Osteoblast (primary cell): ENCODE measurements at regions not wholly inside any gene's neighbourhood (a gene's known extent, or its start where the extent isn't known, plus 50 kb on each side); places are given as distances from the start of the nearest gene placed in this dataset.

Experiments used
- DNase-seq: peaks from one replicate; pipeline ENCODE4 v3.0.0; 2011; ENCODE audit warnings: low spot score, mixed read lengths; ENCODE audit not compliant: insufficient read length; ENCODE audit errors: missing footprints
- H2AFZ ChIP-seq: 2 replicates; pipeline ENCODE4 v1.6.0; 2011; ENCODE audit warnings: mild to moderate bottlenecking, low read length
- H3K27ac ChIP-seq: 2 replicates; pipeline ENCODE4 v1.5.1; 2011; ENCODE audit warnings: mild to moderate bottlenecking, low read depth, low read length, moderate library complexity
- H3K27me3 ChIP-seq: 2 replicates; pipeline ENCODE4 v1.6.0; 2012; ENCODE audit warnings: mild to moderate bottlenecking, control low read depth, inconsistent platforms, low read length, moderate library complexity; ENCODE audit not compliant: insufficient read depth
- H3K36me3 ChIP-seq: 2 replicates; pipeline ENCODE4 v1.5.1; 2011; ENCODE audit warnings: mild to moderate bottlenecking, low read length, control low read depth, moderate library complexity; ENCODE audit not compliant: insufficient read depth
- H3K4me1 ChIP-seq: 2 replicates; pipeline ENCODE4 v1.5.1; 2011; ENCODE audit warnings: mild to moderate bottlenecking, low read length, control low read depth, moderate library complexity; ENCODE audit not compliant: insufficient read depth
- H3K4me2 ChIP-seq: 2 replicates; pipeline ENCODE4 v1.6.0; 2011; ENCODE audit warnings: mild to moderate bottlenecking, low read length; ENCODE audit not compliant: insufficient read depth
- H3K4me3 ChIP-seq: fragments of 200-600 bp; sonication (generic); 3 replicates; pipeline ENCODE4 v1.5.1; 2012; ENCODE audit warnings: mild to moderate bottlenecking, low read length, inconsistent platforms; ENCODE audit not compliant: insufficient read depth
- H3K79me2 ChIP-seq: 2 replicates; pipeline ENCODE4 v1.6.0; 2012; ENCODE audit warnings: mild to moderate bottlenecking, low read length, control low read depth, inconsistent platforms; ENCODE audit not compliant: insufficient read depth
- H3K9me3 ChIP-seq: 2 replicates; pipeline ENCODE4 v1.5.1; 2011; ENCODE audit warnings: low read depth, low read length, control low read depth
- H4K20me1 ChIP-seq: 2 replicates; pipeline ENCODE4 v1.6.0; 2012; ENCODE audit warnings: mild to moderate bottlenecking, low read length, control low read depth; ENCODE audit not compliant: insufficient read depth
- TF ChIP-seq, protein P1 (sequence below): IDR thresholded peaks from 2 replicates; pipeline ENCODE4 v1.5.1; 2011; ENCODE audit warnings: mild to moderate bottlenecking, low read depth, low read length, moderate library complexity; ENCODE audit errors: extremely low read depth

- Histone ChIP-seq H3K36me3 (no peaks in the 10 kb centered on the region), H3K79me2 (no peaks in the 10 kb centered on the region), H2AFZ (peak overlapping the region; percentile 4), H3K4me3 (no peak overlapping the region), H3K27me3 (no peaks in the 10 kb centered on the region), H3K27ac (peak overlapping the region; percentile 93), H3K9me3 (no peaks in the 10 kb centered on the region), H3K4me1 (peaks cover 53% of the 10 kb centered on the region), H4K20me1 (no peaks in the 10 kb centered on the region), H3K4me2 (no peak overlapping the region)
- DNase-seq = no peak
- TF ChIP-seq, protein P1, sequence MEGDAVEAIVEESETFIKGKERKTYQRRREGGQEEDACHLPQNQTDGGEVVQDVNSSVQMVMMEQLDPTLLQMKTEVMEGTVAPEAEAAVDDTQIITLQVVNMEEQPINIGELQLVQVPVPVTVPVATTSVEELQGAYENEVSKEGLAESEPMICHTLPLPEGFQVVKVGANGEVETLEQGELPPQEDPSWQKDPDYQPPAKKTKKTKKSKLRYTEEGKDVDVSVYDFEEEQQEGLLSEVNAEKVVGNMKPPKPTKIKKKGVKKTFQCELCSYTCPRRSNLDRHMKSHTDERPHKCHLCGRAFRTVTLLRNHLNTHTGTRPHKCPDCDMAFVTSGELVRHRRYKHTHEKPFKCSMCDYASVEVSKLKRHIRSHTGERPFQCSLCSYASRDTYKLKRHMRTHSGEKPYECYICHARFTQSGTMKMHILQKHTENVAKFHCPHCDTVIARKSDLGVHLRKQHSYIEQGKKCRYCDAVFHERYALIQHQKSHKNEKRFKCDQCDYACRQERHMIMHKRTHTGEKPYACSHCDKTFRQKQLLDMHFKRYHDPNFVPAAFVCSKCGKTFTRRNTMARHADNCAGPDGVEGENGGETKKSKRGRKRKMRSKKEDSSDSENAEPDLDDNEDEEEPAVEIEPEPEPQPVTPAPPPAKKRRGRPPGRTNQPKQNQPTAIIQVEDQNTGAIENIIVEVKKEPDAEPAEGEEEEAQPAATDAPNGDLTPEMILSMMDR = no peak
Observed at GRCh38 chr12:65666876-65667275, 157.4 kb upstream of the HMGA2 start.

GRCh38 chr12:65667932-65668331, 156.4 kb upstream of the HMGA2 start:
- TF ChIP-seq, protein P1 = no peak
- Histone ChIP-seq H3K27me3 (no peaks in the 10 kb centered on the region), H3K27ac (peak overlapping the region; percentile 93), H3K4me2 (no peak overlapping the region), H3K79me2 (no peaks in the 10 kb centered on the region), H4K20me1 (no peaks in the 10 kb centered on the region), H3K36me3 (no peaks in the 10 kb centered on the region), H3K4me1 (peaks cover 61% of the 10 kb centered on the region), H3K4me3 (no peak overlapping the region), H3K9me3 (no peaks in the 10 kb centered on the region), H2AFZ (peak overlapping the region; percentile 38)
- no peak for DNase-seq

DNA sequence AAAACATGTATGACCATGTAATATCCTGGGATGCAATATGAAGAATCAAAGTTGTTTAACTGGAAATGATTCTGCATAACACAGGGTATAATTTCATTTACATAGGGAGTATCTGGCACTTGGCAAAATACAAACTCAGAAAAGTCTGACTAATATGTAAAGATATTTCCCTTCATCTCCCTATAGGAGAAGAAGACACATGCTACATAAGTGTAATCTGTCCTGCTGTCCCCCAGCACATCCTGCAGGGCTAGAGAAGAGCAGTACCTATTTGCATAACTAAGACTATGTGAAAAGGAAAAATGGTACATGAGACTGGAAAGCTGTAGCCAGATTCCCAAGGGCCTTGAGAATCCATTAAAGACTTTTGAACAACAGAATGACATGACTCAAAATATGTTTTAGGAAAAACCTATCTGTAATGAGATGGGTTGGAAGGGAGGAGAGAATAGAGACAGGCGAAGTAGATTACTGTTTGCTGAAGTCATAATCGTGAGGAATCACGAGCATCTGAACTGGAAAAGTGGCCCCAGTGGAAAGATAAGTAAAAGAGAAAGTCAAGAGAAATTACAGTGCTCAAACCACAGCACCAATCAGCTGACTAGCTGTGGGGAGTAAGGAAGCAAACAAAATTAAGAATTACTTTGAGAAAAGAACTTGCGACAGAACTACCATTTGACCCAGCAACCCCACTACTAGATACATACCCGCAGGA, 155.1 kb upstream of the HMGA2 start:
- Histone ChIP-seq H3K27me3 (no peaks in the 10 kb centered on the region), H4K20me1 (no peaks in the 10 kb centered on the region), H3K36me3 (no peaks in the 10 kb centered on the region), H2AFZ (peak overlapping the region; percentile 24), H3K4me3 (no peak overlapping the region), H3K4me1 (peaks cover 63% of the 10 kb centered on the region), H3K4me2 (peak overlapping the region; percentile 31), H3K27ac (peak overlapping the region; percentile 93), H3K9me3 (no peaks in the 10 kb centered on the region), H3K79me2 (no peaks in the 10 kb centered on the region)
- DNase-seq = no peak
- TF ChIP-seq, protein P1 = no peak

GRCh38 chr12:65670775-65671174, 153.5 kb upstream of the HMGA2 start:
- no peaks in the 10 kb centered on the region for H3K79me2 ChIP-seq
- TF ChIP-seq, protein P1 = no peak
- H3K9me3 ChIP-seq = no peaks in the 10 kb centered on the region
- H2AFZ ChIP-seq = peak overlapping the region; percentile 66
- H3K4me3 ChIP-seq = no peak overlapping the region
- peak overlapping the region; percentile 93 for H3K27ac ChIP-seq
- peak overlapping the region; percentile 6 for H3K4me2 ChIP-seq
- no peaks in the 10 kb centered on the region for H3K36me3 ChIP-seq
- H4K20me1 ChIP-seq = no peaks in the 10 kb centered on the region
- no peak for DNase-seq
- H3K4me1 ChIP-seq = peaks cover 74% of the 10 kb centered on the region
- H3K27me3 ChIP-seq = no peaks in the 10 kb centered on the region
